NCI-H2227 (cell line): ENCODE measurements at regions not wholly inside any gene's neighbourhood (a gene's known extent, or its start where the extent isn't known, plus 50 kb on each side); places are given as distances from the start of the nearest gene placed in this dataset.
"Not testable (repeated sequence)": the region's sequence is repeated elsewhere in the genome, so short reads cannot be mapped to it uniquely, and the experiment has no call there.

Experiments
- DNase-seq: peaks from one replicate; lab custom pipeline; 2025; ENCODE audit not compliant: unreplicated experiment; lab: John Stamatoyannopoulos, UW

DNA sequence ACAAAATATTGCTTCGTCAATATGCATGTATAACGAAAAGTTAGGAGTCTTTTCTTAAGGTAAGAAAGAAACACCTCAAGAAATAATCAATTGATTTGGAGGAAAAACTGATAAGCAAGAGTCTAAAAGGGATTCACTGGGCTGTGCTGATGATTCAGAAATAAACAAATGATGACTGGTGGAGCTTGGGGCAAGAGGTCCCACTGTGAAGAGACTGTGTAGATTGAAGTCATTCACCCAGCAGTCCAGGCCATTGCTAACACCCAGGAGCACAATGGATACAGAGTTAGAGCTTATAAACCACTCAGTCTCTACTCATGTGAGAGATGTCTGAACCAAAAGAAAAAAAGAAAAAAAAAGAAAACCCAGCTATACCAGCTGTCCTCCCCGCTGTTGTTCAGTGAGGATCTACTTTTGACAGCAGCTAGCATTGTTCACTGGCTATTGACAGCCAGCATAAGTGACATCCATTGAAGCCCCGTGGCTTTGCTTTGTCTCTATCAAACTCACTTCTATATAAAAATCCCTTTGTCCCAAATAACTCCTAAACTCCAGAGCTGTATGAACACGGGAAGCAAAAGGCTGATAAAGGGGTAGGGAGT, 255.5 kb downstream of the KCTD12 start:
- DNase-seq = no peak

DNA sequence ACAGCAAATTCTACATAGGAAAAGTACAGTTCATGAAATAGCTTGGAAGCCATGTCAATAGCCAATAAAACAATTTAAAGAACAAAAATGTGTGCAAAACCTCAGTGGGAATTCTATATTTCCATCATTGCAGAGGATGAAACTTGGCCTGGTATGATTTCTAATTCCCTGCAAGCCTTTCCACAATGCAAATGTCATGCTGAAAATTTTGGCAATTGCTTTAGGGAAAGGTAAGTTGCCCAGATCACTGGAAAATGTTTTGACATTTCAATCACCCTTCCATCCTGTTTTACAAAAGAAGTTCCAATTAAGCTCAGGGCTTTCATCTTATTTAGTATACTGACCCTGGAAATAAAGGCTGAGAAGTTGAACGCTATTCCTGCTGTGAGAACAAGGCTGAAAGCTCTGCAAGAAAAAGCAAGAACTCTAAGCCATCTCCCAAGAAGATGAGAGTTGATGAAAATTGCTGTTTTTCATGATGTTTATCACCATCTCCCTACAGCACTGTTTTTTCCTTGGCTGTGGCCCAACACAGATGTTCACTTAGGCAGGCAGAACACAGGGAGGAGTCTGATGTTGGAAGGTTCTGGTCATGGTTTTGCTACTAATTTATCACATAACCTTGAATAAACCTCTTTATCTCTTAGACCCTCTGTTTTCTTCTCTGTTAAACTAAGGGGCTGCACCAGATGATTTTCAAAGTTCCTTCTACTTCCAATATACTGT, 263.7 kb downstream of the KCTD12 start:
- no peak for DNase-seq

DNA sequence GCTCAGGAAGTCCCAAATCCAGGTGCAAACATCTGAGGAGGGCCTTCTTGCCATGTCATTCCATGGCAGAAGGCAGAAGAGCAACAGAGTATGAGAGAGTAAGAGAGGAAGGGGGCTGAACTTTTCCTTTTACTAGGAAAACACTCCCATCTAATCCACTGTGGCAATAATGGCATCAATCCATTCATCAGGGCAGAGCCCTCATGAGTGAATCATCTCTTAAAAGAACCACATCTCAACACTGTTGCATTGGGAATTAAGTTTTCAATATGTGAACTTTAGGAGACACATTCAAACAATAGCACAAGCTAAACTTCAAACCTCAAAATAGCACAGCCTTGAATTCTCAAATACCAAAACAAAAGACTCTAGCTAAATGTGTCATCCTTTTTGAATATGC, 264.5 kb downstream of the KCTD12 start:
- DNase-seq = no peak

DNA sequence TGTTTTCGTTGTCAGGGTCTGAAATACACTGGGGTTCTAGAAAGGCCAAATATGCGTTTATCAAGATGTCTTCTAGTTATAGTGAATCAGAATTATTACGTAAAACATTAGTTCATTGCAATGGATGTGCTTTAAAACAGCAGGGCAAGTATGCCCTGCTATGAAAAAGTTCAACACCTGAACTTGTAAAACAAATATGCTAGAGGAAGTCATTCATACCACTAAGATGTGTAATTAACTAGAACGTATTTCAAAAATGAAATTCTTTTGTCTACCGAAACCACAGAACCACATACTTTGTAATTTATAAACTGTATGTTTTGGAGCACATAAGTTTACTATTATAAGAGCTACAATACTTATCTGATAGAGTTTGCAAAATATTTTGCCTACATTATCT, 266.2 kb downstream of the KCTD12 start:
- no peak for DNase-seq

DNA sequence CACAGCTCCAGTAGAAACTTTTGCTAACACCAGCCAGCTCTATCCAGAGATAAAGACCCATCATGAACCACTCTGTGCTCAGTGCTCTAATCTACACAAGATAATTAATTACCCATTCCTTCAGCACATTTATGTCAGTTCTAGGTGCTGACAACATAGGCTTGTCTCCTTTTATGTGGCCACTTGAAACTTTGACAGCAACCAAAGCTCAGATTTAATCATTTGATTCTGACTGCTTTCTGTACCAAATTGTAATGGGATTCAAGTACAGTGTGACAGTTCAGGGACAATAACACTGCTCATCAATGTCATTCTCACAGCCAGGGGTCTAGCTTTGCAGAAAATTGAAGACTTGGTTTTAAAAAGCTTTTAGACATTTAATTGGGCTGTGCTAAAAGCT, 266.6 kb downstream of the KCTD12 start:
- DNase-seq = no peak

DNA sequence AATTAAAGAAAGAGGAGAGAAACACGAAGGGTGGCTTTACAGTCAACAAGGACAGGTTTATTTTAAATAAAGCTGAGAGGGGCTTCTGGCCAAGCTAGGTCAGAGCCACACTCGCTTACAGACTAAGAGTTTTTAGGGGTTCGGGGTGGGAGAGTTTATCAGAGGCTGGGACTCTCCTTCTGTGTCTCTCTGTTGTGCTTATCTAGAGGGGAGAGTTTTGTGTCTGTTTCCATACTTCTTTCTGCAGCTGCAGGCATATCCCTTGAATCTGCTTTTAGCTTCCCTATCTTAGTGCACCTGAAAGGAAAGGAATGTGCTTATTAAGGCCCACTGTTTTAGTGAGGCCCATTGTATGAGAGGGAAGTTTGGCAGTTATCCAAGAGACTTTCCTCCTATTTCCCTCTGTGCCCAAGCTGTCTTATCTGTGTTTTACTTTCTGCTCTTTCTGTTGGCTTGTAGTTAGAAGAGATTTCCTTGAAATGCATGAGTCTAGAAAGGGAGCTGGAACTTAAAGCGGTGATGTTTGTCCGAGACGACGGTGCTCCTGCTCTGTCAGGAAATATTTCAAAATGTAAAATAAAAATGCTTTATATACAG, 275.3 kb downstream of the KCTD12 start:
- no peak for DNase-seq

DNA sequence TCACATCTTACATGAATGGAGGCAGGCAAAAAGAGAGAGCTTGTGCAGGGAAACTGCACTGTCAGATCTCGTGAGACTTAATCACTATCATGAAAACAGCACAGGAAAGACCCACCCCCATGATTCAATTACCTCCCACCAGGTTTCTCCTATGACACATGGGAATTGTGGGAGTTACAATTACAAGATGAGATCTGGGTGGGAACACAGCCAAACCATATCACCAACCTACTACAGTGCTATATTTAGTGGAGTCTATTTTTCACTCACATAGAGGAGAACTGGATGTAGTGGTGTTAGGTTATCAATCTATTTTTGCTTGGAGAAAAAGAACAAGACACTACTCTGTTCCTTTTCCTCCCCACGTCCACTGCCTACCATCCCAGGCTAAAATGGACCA, 276.6 kb downstream of the KCTD12 start:
- no peak for DNase-seq

DNA sequence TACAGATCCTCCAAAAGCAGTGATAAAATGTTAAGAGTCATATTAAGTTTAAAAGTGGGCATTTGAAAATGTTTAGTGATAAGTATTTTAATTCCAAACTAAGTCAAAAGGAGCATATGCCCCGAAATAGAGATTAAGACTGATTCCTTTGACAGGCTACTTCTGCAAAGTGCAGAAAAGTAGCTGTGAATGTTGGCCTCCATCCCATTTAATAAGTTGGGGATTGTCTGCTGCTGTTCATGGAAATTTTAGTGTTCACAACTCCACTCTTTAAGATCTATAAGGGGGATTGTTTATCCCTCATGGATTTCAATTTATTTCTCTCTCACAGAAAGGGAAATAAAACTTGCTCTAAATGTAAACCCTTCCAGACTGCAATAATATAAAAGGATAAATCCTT, 278.3 kb downstream of the KCTD12 start:
- DNase-seq = no peak

DNA sequence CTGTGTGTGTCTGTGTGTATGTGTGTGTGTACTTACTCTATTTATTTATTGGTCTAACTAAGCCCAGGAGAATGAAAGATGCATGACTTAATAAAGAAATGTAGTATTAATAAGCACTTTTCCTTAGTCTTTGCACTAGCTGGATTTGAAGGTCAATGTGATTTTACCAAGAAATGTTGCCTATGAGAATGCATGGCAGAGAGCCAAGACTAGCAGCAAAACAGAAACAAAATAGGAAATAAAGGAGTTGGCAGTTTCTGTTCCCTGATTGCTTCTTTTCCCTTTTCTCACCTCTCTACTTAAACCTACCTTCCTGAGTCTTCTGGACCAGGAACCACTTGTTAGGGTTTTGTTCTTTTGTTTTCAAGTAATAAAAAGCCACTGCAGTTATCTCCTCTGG, 286.1 kb downstream of the KCTD12 start:
- DNase-seq = no peak

DNA sequence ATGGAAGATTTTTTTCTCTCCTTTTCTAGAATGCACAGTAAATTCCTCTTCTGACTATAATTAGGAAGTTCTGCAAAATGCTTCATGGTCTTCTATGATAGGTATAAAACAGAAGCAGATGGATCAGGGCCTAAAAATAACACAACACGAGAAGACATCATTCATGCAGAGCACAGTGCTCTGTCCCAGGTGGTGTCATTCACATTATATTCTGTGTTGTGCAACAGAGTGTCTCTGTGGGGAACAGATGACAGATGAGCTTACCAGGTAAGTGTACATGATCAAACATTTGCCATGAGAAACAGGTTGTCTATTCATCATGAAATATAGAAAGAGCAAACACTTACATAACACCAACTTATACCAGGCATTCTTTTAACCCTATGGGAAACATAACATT, 288.3 kb downstream of the KCTD12 start:
- no peak for DNase-seq

DNA sequence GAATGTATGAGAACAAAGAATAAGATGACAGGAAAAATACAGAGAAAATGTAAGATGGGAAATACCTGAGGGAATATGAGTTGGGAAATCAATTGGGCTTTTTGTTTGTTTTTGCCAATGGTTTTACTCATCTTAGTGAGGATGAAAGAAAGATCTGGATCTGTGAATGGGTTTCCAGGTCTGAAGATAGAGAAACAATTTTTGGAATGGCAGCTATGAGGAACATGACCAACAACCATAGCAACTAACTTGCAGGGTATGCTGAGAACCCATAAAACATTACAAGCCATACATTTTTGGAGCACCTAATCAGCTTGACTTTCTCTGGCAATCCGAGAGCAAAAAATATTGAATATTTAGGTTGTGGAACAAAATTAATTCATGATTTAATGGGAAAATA, 290.0 kb downstream of the KCTD12 start:
- no peak for DNase-seq

DNA sequence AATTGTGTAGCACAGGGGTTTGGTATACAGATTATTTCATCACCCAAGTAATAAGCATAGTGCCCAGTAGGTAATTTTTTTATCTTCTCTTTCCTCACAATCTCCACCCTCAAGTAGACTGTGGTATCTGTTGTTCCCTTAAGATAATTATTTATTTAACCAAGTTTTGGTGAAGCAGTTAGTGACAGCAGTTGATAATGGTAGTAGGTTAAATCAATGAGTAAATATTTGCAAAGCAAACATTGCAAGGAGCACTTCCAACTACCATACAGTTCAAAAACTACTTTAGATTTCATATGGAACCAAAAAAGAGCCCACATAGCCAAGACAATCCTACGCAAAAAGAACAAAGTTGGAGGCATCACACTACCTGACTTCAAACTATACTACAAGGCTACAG, 291.8 kb downstream of the KCTD12 start:
- DNase-seq = no peak

DNA sequence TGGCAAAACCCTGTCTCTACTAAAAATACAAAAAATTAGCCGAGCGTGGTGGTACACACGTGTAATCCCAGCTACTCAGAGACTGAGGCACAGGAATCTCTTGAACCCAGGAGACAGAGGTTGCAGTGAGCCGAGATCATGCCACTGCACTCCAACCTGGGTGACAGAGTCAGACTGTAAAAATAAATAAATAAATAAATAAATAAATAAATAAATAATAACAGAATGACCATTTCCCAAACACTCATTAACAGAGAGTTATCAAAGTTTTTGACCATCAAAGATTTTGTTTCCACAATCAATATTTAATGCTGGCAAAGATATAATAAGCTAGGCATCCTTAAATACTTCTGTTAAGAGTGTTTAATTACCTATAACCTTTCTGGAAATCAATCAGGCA, 299.4 kb downstream of the KCTD12 start:
- DNase-seq = no peak

DNA sequence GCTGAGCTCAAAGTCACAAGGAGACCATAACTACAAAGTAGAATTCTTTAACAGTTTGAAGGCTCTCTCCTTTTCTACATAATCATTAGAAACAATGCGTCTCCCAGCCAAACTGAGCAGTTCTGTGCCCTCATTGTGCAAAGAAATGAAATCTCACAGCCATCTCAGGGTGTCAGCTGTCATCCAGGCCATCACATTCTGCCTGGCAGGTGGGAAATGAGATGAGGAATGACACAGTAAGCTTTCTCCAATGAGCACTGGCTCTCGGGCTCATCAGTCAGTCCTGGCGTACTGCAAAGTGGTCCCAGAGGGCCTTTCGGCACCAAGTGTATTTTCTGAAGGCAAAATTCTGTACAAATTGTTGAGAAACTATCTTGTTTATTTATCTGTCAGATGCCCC, 306.5 kb downstream of the KCTD12 start:
- DNase-seq = no peak

DNA sequence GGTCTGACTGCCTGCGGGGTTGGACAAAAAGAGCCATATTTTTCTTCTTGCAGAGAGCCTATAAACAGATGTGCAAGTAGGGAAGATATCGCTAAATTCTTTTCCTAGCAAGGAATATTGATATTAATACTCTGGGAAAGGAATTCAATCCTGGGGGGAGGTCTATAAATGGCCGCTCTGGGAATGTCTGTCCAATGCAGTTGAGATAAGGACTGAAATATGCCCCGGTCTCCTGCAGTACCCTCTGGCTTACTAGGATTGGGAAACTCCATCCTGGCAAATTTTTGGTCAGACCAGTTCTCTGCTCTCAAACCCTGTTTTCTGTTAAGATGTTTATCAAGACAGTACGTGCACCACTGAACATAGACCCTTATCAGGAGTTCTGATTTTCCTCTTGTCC, 310.6 kb downstream of the KCTD12 start:
- not testable (repeated sequence) for DNase-seq

DNA sequence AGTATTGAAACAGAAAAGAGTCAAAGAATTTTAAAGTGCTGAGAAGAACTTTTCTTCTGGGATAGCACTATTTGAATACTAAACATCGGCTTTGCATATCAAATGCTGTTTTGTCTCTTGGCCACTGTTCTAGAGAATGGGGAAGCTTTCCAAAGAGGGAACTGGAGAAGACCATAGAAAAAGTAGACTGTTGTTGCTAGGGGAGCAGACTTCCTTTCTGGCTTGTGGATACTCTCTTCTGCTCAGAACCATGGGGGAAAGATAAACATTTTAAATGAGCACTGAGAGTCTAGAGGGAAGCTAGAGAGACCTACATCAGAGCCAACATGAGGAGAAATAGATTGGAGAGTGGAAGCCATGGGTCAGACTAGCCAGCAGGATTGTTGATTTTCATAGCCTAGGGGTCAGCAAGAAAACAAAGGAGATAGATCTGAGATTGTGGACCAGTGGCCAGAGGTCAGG, 315.7 kb downstream of the KCTD12 start:
- DNase-seq = no peak

DNA sequence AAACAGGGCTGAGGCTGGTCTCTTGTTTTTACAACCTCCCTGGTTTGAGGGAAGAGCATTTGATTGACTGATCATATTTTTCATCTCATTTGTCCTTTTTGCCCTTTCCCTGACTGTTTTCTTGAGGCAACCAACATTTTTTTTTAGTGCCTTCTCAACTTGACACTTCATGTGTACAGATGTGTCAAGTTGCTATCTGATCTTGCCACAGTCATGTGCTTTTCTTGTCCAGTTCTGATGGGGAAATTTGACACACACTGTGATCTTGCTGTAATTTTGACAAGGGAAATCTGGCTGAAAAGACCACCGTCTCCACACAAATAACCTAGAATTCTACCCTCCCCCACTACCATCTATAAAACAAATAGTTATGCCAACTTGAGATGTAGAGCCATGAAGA, 329.6 kb downstream of the KCTD12 start:
- no peak for DNase-seq

DNA sequence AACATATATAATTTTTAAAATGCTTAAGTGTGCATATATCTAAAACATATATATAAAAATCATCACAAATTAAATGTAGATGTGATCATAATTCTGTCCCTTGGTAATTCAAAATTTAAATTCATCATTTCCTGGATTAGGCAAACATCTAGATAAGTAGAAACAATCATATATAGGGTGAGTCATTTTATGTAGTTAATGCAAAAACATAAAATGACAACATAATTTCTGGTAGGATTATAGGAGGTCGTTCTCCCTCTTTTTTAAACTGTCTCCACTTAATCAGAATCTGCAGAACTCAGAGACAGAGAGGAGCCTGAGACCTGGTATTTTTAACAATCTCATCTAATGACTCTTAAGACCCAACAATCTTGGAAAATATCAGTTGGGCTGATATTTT, 333.4 kb downstream of the KCTD12 start:
- no peak for DNase-seq

DNA sequence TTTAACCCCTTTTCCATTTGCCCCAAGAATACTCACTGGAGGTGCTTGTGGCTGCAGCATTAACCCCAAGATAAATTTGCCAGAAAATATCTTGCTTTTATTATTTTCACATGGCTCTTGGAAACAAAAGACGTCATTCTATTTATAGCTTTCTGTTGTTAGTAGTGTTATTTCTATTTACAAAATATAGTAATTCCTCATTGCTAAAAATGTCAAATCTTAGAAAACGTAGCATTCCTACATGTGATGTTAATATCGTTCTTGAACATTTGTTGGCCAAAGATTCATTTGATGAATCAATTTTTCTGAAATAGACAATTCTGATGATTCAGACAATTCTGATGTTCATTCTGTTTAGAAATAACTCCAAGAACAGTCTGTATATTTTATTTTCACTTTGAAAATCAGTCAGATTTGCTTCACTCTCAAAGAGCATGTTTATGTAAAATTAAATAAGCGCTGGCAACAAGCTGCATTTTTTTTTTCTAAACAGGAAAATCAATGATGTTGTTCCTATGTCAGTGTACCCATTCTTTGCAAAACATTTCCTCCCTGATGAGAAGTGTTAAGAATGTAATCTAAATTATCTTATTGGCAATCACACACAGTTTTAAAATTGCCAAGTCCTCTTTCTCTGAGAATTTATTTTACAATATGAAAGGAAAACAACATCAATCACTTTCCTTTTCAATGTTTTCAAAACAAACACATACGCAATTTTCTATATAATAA, 334.0 kb downstream of the KCTD12 start:
- no peak for DNase-seq

DNA sequence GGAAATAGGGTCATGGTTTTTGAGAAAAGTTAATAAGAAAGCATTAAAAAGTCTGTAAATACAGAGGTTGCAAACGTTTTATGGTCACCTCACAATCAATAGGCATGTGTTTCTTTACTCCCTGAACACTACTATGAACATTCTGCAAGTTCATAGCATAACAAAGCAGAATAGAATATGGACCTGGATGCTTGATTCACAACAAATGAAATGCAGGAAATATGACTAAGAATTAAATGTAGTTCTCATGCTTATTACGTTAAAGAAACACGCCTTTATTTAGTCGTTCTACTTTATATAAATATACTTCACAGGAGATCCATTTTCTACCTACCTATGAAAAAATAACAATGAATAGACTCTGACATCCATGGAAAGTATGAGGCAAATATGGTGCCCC, 344.0 kb downstream of the KCTD12 start:
- no peak for DNase-seq

DNA sequence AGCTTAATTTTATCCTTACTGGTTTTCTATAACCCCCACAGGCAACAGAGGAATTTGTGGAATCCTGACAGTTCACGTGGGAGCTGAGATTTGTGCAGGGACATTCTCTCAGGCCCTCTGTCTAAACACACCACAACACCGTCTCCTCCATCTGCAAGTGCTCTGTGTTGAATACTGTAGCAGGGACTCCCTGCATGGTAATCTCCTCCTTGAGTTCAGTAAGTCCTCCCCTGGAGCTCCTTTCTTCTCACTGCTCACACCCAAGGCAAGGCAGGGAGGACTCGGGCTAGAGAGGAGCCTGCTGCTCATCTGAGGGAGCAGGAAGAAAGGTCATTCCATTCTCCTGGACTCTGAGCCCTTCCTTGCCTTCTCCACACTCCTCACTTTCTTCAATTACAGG, 348.2 kb downstream of the KCTD12 start:
- DNase-seq = no peak

DNA sequence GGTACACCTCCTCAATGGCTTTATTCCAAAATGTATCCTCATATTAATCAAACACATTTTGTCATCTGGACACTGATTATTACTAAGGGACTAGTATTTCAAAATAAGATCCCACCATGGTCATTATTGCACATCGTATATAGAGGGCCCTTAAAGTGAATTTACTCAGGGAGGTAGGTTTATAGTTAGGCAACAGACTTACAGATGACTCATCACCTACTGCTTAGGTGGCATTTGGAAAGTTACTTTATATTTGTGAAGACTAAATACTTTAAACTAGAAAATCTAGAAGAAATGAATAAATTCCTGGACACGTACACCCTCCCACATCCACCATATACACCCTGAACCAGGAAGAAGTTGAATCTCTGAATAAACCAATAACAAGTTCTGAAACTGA, 353.0 kb downstream of the KCTD12 start:
- no peak for DNase-seq
